Spleen (tissue), 11 donors: ENCODE measurements at regions not wholly inside any gene's neighbourhood (a gene's known extent, or its start where the extent isn't known, plus 50 kb on each side); places are given as distances from the start of the nearest gene placed in this dataset.

Source experiments
- DNase-seq: peaks from one replicate; pipeline ENCODE4 v3.0.0-alpha.2; 2020
- H3K27ac ChIP-seq, 8 donors: fragments of 200-600 bp; sonication (generic) in 7 of 8; 1 replicate in 4 of 8; 2 replicates in 4 of 8; pipeline versions ENCODE4 v1.5.0 to v1.8.0; 2016 to 2021; ENCODE audit warnings: inconsistent platforms in 4 of 8, mild to moderate bottlenecking in 4 of 8, moderate library complexity in 1 of 8
- H3K27me3 ChIP-seq, 7 donors: fragments of 200-600 bp; sonication (generic) in 6 of 7; replicated peaks in 1 of 7; 1 replicate in 4 of 7; 2 replicates in 3 of 7; pipeline versions ENCODE4 v1.5.0 to v1.8.0; 2016 to 2021; ENCODE audit warnings: inconsistent platforms in 3 of 7, mild to moderate bottlenecking in 1 of 7
- H3K36me3 ChIP-seq, 6 donors: fragments of 200-600 bp; sonication (generic) in 5 of 6; 1 replicate in 4 of 6; 2 replicates in 2 of 6; pipeline versions ENCODE4 v1.5.0 to v1.8.0; 2016 to 2021; ENCODE audit warnings: inconsistent platforms in 2 of 6
- H3K4me1 ChIP-seq, 6 donors: fragments of 200-600 bp; sonication (generic) in 5 of 6; 1 replicate in 3 of 6; 2 replicates in 3 of 6; pipeline versions ENCODE4 v1.5.0 to v1.8.0; 2016 to 2021; ENCODE audit warnings: inconsistent platforms in 3 of 6
- H3K4me3 ChIP-seq, 8 donors: fragments of 200-600 bp; sonication (generic) in 7 of 8; 1 replicate in 4 of 8; 2 replicates in 4 of 8; pipeline versions ENCODE4 v1.5.0 to v1.8.0; 2016 to 2021; ENCODE audit warnings: inconsistent platforms in 4 of 8, mild to moderate bottlenecking in 4 of 8, moderate library complexity in 2 of 8
- H3K9me3 ChIP-seq, 8 donors: fragments of 200-600 bp; sonication (generic) in 7 of 8; 1 replicate in 4 of 8; 2 replicates in 4 of 8; pipeline versions ENCODE4 v1.5.0 to v1.8.0; 2016 to 2021; ENCODE audit warnings: inconsistent platforms in 4 of 8
- POLR2A ChIP-seq, 3 donors: fragments of 450-650 bp; IDR thresholded peaks; one replicate each; pipeline ENCODE4 v1.5.1; 2017; ENCODE audit warnings: antibody characterized with exemption in 3 of 3, mild to moderate bottlenecking in 1 of 3
- POLR2AphosphoS5 ChIP-seq, 3 donors: sonication (generic); formaldehyde crosslinking; IDR thresholded peaks; one replicate each; pipeline ENCODE4 v1.5.1; 2017; ENCODE audit warnings: antibody characterized with exemption in 3 of 3
- WGBS, 5 donors: extraction: QIAGEN DNeasy Blood & Tissue Kit in 3 of 5; methylation state at CpG; one replicate each; pipeline versions ENCODE4 v1.1.5 to v1.1.7; 2013 to 2018; 5-methylcytosine and 5-hydroxymethylcytosine counted together
- intact Hi-C: fragments of 100-400 bp; cut with DNase I; formaldehyde crosslinking; loops from one replicate; pipeline ENCODE4 v1.15.0; 2023; ENCODE audit warnings: low total_unique reads
- TF ChIP-seq, protein P1 (sequence below), 11 experiments: fragments of 200-600 bp in 7 of 11; fragments of 450-650 bp in 4 of 11; sonication (generic) in 4 of 11; IDR thresholded peaks in 8 of 11; conservative IDR thresholded peaks in 3 of 11; 1 replicate in 7 of 11; 2 replicates in 4 of 11; pipeline versions ENCODE4 v1.4.0 to v1.8.0; 2016 to 2021; ENCODE audit warnings: antibody characterized with exemption in 11 of 11, inconsistent platforms in 4 of 11, mild to moderate bottlenecking in 1 of 11
- donor health status: healthy with polysubstance abuse.
- donor health status: DM: no; HTN: no; CAD: no; lungs with moderate emphysema.
- donor health status: DM: no; HTN: no; CAD: no.
- donor health status: Bipolar disorder and iron deficiency.
- donor health status: healthy.
- donor health status: DM: no; HTN: no; CAD: no.
- donor health status: DM: yes; HTN: yes; CAD: no.

DNA sequence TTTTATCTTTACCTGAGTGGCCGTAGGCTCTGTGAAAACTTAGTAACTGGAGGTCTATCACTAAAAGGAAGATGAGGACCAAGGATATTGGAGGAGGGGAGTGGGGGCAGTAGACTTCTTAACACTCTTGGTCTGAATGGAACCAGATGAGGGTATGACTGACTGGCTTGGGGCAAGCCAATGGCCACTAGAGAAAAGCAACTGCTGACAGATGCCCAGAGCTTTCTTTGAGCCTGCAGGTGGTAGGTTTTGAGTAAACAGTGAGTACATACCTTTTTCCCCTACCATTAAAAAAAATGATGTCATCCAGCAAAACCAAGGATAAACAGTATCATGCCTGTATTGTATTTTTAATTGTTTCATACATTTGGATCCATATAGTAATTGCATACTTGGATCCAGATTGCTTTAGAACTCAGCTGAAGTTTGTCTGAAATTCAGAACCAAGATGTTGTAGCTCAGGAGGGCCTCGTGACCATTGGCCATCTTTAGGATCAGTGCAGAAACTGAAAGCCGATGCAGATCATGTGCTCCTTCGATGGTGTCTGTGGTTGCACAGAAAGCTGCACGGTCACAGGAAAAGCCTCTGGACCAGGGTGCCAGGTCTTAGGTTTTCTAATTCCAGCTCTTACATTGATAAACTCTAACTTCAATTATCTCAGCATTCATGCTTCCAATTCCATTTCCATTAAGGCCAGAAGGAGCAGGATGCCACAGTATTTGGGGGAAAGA is 131.0 kb downstream of the PDGFRA start:
- 45 to 83% (median 58%) methylated on average over 5 of the region's 5 CpGs for WGBS, 5 donors
- H3K27me3 ChIP-seq: no peaks in the 10 kb centered on the region

GRCh38 chr4:54363037-54363436 is 133.9 kb downstream of the PDGFRA start:
- no peaks in the 10 kb centered on the region for H3K27me3 ChIP-seq
- no peak overlapping the region for H3K4me3 ChIP-seq
- no peaks in the 10 kb centered on the region for H3K36me3 ChIP-seq
- no peaks in the 10 kb centered on the region for H3K4me1 ChIP-seq
- no peak overlapping the region for H3K27ac ChIP-seq
- H3K9me3 ChIP-seq: no peaks in the 10 kb centered on the region
- no peak for DNase-seq
- TF ChIP-seq, protein P1, sequence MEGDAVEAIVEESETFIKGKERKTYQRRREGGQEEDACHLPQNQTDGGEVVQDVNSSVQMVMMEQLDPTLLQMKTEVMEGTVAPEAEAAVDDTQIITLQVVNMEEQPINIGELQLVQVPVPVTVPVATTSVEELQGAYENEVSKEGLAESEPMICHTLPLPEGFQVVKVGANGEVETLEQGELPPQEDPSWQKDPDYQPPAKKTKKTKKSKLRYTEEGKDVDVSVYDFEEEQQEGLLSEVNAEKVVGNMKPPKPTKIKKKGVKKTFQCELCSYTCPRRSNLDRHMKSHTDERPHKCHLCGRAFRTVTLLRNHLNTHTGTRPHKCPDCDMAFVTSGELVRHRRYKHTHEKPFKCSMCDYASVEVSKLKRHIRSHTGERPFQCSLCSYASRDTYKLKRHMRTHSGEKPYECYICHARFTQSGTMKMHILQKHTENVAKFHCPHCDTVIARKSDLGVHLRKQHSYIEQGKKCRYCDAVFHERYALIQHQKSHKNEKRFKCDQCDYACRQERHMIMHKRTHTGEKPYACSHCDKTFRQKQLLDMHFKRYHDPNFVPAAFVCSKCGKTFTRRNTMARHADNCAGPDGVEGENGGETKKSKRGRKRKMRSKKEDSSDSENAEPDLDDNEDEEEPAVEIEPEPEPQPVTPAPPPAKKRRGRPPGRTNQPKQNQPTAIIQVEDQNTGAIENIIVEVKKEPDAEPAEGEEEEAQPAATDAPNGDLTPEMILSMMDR (IDR thresholded peaks at IDR 0.05 in 8 of 11, conservative IDR thresholded peaks at IDR 0.05 in 3 of 11): no peak
- TF ChIP-seq POLR2AphosphoS5 (IDR thresholded peaks at IDR 0.05): no peak
- TF ChIP-seq POLR2A (IDR thresholded peaks at IDR 0.05): no peak
- WGBS, 5 donors: 80 to 93% (median 83%) methylated on average over 8 of the region's 8 CpGs
- intact Hi-C loops: no loop called here

More for the DNA sequence above, 131.0 kb downstream of the PDGFRA start:
- no peak overlapping the region for H3K4me3 ChIP-seq
- H3K27ac ChIP-seq: no peak overlapping the region
- no peak for TF ChIP-seq POLR2A (IDR thresholded peaks at IDR 0.05)
- TF ChIP-seq POLR2AphosphoS5 (IDR thresholded peaks at IDR 0.05): no peak
- TF ChIP-seq, protein P1 (IDR thresholded peaks at IDR 0.05 in 8 of 11, conservative IDR thresholded peaks at IDR 0.05 in 3 of 11): no peak
- intact Hi-C loops: no loop called here
- H3K9me3 ChIP-seq: no peaks in the 10 kb centered on the region
- DNase-seq: no peak
- no peaks in the 10 kb centered on the region for H3K4me1 ChIP-seq
- H3K36me3 ChIP-seq: no peaks in the 10 kb centered on the region

- TF ChIP-seq, protein P1 (IDR thresholded peaks at IDR 0.05 in 8 of 11, conservative IDR thresholded peaks at IDR 0.05 in 3 of 11): no peak
- intact Hi-C loops: no loop called here
- no peak for DNase-seq
- Histone ChIP-seq H3K27me3 (no peaks in the 10 kb centered on the region), H3K27ac (no peak overlapping the region), H3K4me3 (no peak overlapping the region), H3K36me3 (no peaks in the 10 kb centered on the region), H3K9me3 (no peaks in the 10 kb centered on the region), H3K4me1 (no peaks in the 10 kb centered on the region)
- WGBS, 5 donors: 73 to 91% (median 81%) methylated on average over 3 of the region's 3 CpGs
These were observed 136.6 kb downstream of the PDGFRA start for GRCh38 chr4:54365691-54366090.

DNA sequence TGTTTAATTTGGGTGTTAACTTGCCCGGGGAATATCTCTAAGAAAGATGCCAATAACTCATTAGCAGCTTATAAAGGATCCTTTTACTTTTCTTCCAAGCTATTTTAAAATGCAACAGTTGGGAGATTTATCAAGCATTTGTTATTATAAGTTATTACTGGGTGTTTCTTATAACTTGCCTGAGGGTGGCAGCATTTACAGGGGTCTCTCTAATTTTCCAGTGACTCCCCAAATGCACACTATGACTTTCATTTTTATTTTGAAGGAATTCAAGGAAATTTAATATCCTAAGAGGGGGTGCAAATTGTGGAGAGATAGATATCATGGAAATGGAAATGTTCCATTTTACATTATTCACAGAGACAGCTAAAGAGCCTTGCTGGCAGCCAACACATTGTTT is 138.0 kb downstream of the PDGFRA start:
- 67 to 89% (median 77%) methylated on average over 1 of the region's 1 CpG for WGBS, 5 donors
- H3K27me3 ChIP-seq: no peaks in the 10 kb centered on the region
- no peak overlapping the region for H3K27ac ChIP-seq
- H3K9me3 ChIP-seq: no peaks in the 10 kb centered on the region
- TF ChIP-seq POLR2AphosphoS5 (IDR thresholded peaks at IDR 0.05) (no peak), POLR2A (IDR thresholded peaks at IDR 0.05) (no peak)
- TF ChIP-seq, protein P1 (IDR thresholded peaks at IDR 0.05 in 8 of 11, conservative IDR thresholded peaks at IDR 0.05 in 3 of 11): no peak
- H3K4me3 ChIP-seq: no peak overlapping the region
- no peaks in the 10 kb centered on the region for H3K36me3 ChIP-seq
- intact Hi-C loops: no loop called here
- H3K4me1 ChIP-seq: no peaks in the 10 kb centered on the region
- no peak for DNase-seq
